ENCODE measurements at regions not wholly inside any gene's neighbourhood (a gene's known extent, or its start where the extent isn't known, plus 50 kb on each side); places are given as distances from the start of the nearest gene placed in this dataset.

DNA sequence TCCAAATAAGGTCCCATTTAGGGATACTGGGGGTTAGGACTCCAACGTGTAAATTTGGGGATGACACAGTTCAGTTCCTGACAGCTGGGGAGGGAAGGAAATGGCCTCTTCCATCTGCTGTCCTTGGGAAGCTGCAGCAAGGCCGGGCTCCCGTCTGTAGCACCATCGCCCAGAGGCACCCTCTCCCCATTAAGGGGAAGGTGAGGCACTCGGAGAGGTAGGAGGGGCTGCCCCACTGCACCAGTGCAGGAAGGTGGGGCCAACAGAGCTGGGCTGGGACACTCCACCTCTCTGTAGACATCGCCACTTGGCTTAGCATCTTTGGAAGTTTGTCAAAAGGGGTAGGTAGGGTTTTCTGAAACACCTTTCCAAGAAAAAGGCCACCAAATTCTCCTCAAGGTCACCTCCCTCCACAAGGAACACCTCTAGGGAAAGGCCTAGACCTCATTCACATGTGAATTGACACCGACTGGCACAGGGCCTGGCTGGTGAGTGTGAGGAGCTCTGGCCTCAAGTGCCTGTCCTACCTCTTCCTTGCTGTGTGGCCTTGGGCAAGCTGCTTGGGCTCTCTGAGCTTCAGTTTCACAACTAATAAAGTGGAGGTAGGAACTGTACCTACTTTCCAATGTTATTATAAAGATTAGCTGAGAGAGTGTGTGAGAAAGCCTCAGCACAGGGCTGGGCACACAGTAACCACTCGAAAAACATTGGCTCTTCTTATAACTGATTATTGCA lies 75.0 kb upstream of the NEURL1B start:
- TF ChIP-seq, protein P1, sequence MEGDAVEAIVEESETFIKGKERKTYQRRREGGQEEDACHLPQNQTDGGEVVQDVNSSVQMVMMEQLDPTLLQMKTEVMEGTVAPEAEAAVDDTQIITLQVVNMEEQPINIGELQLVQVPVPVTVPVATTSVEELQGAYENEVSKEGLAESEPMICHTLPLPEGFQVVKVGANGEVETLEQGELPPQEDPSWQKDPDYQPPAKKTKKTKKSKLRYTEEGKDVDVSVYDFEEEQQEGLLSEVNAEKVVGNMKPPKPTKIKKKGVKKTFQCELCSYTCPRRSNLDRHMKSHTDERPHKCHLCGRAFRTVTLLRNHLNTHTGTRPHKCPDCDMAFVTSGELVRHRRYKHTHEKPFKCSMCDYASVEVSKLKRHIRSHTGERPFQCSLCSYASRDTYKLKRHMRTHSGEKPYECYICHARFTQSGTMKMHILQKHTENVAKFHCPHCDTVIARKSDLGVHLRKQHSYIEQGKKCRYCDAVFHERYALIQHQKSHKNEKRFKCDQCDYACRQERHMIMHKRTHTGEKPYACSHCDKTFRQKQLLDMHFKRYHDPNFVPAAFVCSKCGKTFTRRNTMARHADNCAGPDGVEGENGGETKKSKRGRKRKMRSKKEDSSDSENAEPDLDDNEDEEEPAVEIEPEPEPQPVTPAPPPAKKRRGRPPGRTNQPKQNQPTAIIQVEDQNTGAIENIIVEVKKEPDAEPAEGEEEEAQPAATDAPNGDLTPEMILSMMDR (IDR thresholded peaks at IDR 0.05; ENCODE audit: poor library complexity, severe bottlenecking) = no peak
- TF ChIP-seq RAD21 (conservative IDR thresholded peaks at IDR 0.05) (no peak), EZH2 (IDR thresholded peaks at IDR 0.05; ENCODE audit: borderline replicate concordance, insufficient read depth, low read length, poor library complexity, severe bottlenecking) (no peak), POLR2AphosphoS5 (IDR thresholded peaks at IDR 0.05) (no peak)

All from neural cell (in vitro differentiated cells).